Inflammatory macrophage treated with lipopolysaccharide for 4 hours (primary cell): ENCODE measurements at regions not wholly inside any gene's neighbourhood (a gene's known extent, or its start where the extent isn't known, plus 50 kb on each side); places are given as distances from the start of the nearest gene placed in this dataset.
A peak's percentile ranks its signal among the peaks of the same experiment; 100 is the strongest.

Source experiments
- DNase-seq: peaks from one replicate; pipeline ENCODE4 v3.0.0-alpha.2; 2020

DNA sequence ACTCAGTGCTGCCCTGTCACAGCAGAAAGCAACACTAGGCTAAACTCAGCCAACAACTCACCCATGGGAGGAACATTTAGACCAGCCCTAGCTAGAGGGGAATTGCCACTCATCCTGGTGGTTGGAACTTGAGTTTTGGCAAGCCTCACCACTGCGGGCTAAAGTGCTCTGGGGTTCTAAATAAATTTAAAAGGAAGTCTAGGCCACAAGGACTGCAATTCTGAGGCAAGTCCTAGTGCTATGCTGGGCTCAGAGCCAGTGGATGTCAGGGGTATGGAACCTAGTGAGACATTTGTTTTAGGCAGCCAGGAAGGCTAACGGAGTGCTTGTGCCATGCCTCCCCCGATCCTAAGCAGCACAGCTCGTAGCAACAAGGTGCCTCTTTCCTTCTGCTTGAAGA lies 78.0 kb downstream of the RGS13 start:
- no peak for DNase-seq

- DNase-seq = no peak
Observed at GRCh38 chr1:192724670-192725069, 84.2 kb upstream of the RGS2 start.

DNA sequence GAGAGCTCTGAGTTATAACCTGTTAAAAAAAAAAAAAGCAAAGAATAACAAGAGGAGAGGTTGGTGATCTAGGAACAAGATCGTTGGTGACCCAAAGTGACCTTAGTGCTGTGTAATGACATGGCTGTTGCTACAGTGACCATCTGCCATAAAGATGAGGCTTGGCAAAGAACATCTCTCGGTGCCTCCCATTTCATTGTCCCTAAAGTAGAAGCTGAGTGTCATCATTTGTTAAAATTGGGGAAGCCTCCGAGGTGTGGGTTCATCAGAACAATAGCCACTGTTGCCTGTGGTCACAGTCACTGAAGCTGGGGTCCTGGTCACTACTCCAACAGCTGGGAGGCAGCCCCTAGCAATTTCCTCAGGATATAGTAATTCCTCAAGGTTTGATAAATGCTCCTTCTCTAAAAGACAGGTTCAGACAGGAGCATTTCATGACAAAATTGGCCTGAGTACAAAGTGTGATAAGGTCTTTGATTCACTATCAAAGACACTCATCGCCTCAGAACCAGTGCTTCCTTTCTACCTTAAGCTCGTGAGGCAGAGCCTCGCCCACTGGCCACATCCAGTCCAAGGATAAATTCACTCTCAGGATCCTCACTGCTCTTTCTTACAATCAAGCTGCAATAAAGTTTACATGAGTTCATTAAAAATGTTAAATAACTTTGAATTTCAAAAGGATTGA lies 81.9 kb upstream of the RGS2 start:
- DNase-seq = no peak

GRCh38 chr1:192729500-192729899 lies 79.3 kb upstream of the RGS2 start:
- DNase-seq = no peak

DNA sequence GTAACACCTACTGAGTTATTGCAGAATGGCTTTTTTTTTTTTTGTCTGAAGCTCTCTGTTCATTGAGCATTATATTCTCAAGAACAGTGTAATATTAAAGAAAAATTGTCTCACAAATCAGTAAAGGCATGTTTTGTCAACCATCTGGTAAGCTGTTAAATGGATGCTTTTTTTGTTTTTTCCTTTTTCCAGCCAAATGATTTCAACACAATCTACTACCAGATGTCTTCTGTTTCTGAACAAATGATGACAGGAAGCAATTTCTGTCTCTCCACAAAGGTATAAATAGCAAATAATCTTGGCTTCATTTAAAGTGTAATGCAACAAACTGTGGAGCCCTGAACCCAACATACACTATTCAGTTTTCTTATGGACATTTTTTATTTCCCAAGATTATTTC lies 78.6 kb upstream of the RGS2 start:
- DNase-seq = no peak

DNA sequence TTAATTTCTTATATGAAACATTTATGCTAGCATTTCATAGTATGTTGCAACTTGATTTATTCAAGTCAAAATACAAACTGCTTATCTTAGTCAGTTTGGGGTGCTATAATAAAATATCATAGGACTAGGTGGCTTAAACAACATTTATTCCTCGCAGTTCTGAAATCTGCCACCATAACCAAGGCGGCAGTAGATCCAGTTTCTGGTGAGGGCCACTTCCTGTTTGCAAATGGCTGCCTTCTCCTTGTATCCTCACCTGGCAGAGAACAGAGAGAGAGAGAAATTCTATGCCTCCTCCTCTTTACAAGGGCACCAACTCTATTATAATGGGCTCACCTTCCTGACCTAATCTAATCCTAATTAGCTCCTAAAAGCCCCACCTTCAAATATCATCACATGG lies 76.1 kb upstream of the RGS2 start:
- no peak for DNase-seq

GRCh38 chr1:192735298-192735915 lies 73.4 kb upstream of the RGS2 start:
- DNase-seq = no peak

DNA sequence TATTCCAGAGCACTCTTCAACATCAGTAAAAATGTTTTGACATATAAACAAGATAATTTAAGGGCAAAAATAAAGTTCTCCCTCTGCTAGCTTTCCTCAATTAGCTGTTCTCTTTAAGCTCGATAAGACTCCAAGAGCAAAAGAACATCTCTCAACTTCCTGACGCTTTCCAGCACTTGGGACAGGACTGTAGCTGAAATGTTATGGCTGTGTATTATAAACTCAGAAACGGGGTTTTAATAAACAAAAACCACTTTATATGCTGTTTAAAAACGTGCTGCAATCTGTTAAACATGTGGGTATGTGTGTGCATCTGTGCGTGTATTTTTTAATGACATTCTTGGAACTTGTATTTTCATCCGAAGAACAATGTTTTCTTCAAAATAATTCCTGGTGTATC lies 71.5 kb upstream of the RGS2 start:
- no peak for DNase-seq

GRCh38 chr1:192739476-192740184 lies 69.2 kb upstream of the RGS2 start:
- DNase-seq = no peak

GRCh38 chr1:192740214-192740613 lies 68.6 kb upstream of the RGS2 start:
- DNase-seq = no peak

- DNase-seq = no peak
Observed at GRCh38 chr1:192741095-192741494, 67.7 kb upstream of the RGS2 start.

- DNase-seq = no peak
Observed at GRCh38 chr1:192747301-192747700, 61.5 kb upstream of the RGS2 start.

DNA sequence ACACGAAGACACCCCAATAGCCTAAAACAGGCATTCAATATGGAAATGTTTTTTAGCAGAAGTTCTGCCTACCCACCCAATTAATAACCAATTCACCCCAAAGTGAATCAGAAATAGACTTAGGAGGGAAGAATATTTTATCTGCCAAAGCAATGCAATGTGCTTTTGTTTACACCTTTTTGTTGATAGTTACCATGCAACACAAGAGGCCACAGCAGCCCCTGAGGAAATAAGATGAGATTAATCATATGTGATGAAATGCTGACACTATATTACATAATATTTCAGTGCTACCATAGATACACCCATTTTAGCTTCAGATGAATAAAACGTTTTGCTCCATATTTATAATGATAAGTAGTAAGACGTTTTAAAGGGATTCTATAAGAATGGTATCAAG lies 60.9 kb upstream of the RGS2 start:
- peak; percentile 30 for DNase-seq

- DNase-seq = no peak
Observed at GRCh38 chr1:192749349-192749748, 59.5 kb upstream of the RGS2 start.

GRCh38 chr1:192751260-192751659 lies 57.6 kb upstream of the RGS2 start:
- DNase-seq = no peak

DNA sequence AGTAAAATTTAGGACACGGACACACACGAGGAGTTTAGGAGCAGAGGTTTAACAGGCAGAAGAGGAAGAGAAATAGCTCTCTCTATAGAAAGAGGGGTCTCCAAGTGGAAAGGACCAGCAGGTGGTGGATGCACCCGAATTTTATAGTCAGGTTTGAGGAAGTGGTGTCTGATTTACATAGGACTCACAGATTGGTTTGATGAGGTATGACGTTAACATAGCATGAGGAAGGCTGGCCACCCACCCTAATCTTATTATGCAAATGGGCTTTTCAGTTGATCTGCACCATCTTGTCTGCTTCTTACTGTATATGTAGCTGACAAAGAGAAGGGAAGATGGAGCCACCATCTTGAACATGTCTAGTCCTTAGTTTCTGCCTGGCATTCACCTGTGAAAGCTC lies 52.5 kb upstream of the RGS2 start:
- DNase-seq = no peak

DNA sequence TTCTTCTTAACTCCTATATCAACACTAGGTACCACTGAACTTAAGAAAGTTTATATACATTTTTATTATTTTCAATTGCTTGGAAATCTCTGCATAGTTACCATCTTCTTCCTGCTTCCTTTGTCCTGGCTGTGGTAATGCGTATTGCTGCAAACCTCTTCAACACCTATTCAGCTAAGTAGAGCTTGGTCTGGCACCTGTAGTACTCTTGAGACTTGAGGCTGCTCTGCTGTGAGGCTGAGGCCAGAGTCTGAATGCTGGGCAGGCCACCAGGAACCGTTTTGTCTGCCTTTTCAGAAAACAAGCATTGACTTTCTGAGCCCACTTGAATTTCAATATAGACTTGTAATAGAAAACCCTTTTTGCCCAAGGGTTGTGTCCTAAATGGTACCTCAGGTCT lies 52.0 kb upstream of the RGS2 start:
- no peak for DNase-seq

GRCh38 chr1:192758492-192758891 lies 50.3 kb upstream of the RGS2 start:
- no peak for DNase-seq
